ENCODE measurements at regions not wholly inside any gene's neighbourhood (a gene's known extent, or its start where the extent isn't known, plus 50 kb on each side); places are given as distances from the start of the nearest gene placed in this dataset.

- Histone ChIP-seq H3K79me2 (ENCODE audit: control insufficient read depth, insufficient read depth, low read length) (no peaks in the 10 kb centered on the region), H3K27me3 (ENCODE audit: control insufficient read depth in 2 of 2, insufficient read depth in 2 of 2, low read length in 2 of 2) (no peaks in the 10 kb centered on the region), H3K4me2 (ENCODE audit: insufficient read depth, low read length) (no peak overlapping the region), H3K9me3 (replicated peaks; ENCODE audit: control insufficient read depth, insufficient read depth, low read length) (no peaks in the 10 kb centered on the region), H3K27ac (ENCODE audit: insufficient read depth, low read depth, low read length) (no peak overlapping the region), H3K4me3 (replicated peaks in 1 of 3; ENCODE audit: insufficient read depth in 1 of 3, low read depth in 1 of 3, low read length in 3 of 3) (no peak overlapping the region), H3K36me3 (ENCODE audit: control insufficient read depth in 2 of 2, extremely low read depth in 1 of 2, insufficient read depth in 2 of 2, low read length in 2 of 2) (no peaks in the 10 kb centered on the region), H3K4me1 (ENCODE audit: control insufficient read depth, extremely low read depth, insufficient read depth, low read length) (no peaks in the 10 kb centered on the region), H2AFZ (ENCODE audit: low read depth, low read length) (no peak overlapping the region), H4K20me1 (replicated peaks; ENCODE audit: control insufficient read depth, extremely low read depth, insufficient read depth, low read length) (no peaks in the 10 kb centered on the region), H3K9ac (replicated peaks; ENCODE audit: extremely low read depth, insufficient read depth, low read length) (no peak overlapping the region), H3K9me1 (replicated peaks; ENCODE audit: control insufficient read depth, extremely low read depth, insufficient read depth, low read length) (no peaks in the 10 kb centered on the region)
- no TSS peak for BruUV-seq (replicated peaks)
- intact Hi-C loops (cut with micrococcal nuclease) (no loop called here), dilution Hi-C loops (cut with MboI; ENCODE audit: extremely low pct_ligation_motif_present, low sequenced_read_pairs) (no loop called here)
- ChIA-PET CTCF (interaction anchor here (0.5 kb wide), 1 partner anchor 42 kb away, joined by 3 read pairs; no protein-coding TSS in a partner anchor), POLR2A (no interaction called here)
- TF ChIP-seq, protein P1, sequence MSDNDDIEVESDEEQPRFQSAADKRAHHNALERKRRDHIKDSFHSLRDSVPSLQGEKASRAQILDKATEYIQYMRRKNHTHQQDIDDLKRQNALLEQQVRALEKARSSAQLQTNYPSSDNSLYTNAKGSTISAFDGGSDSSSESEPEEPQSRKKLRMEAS (IDR thresholded peaks at IDR 0.05; ENCODE audit: insufficient read depth, insufficient read length) = no peak
- TF ChIP-seq EZH2 (IDR thresholded peaks at IDR 0.05; ENCODE audit: borderline replicate concordance, low read depth, low read length, severe bottlenecking) (no peak), FOS (IDR thresholded peaks at IDR 0.05; ENCODE audit: borderline replicate concordance, insufficient read depth, low read length) (no peak), POLR2A (IDR thresholded peaks at IDR 0.05; ENCODE audit: low read depth, low read length) (no peak), MYC (IDR thresholded peaks at IDR 0.05; ENCODE audit: low read depth, low read length) (no peak), GATA2 (IDR thresholded peaks at IDR 0.05; ENCODE audit: insufficient read depth, insufficient read length, low read depth, low read length) (no peak), JUN (IDR thresholded peaks at IDR 0.05; ENCODE audit: borderline replicate concordance, insufficient read depth, insufficient read length, low read depth) (no peak)
- TF ChIP-seq, protein P2, sequence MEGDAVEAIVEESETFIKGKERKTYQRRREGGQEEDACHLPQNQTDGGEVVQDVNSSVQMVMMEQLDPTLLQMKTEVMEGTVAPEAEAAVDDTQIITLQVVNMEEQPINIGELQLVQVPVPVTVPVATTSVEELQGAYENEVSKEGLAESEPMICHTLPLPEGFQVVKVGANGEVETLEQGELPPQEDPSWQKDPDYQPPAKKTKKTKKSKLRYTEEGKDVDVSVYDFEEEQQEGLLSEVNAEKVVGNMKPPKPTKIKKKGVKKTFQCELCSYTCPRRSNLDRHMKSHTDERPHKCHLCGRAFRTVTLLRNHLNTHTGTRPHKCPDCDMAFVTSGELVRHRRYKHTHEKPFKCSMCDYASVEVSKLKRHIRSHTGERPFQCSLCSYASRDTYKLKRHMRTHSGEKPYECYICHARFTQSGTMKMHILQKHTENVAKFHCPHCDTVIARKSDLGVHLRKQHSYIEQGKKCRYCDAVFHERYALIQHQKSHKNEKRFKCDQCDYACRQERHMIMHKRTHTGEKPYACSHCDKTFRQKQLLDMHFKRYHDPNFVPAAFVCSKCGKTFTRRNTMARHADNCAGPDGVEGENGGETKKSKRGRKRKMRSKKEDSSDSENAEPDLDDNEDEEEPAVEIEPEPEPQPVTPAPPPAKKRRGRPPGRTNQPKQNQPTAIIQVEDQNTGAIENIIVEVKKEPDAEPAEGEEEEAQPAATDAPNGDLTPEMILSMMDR (IDR thresholded peaks at IDR 0.05; ENCODE audit: extremely low read depth in 1 of 2, insufficient read depth in 1 of 2, low read depth in 1 of 2, low read length in 2 of 2) = no peak
- FAIRE-seq (no peak), DNase-seq (ENCODE audit: low read depth, low spot score) (no peak)
These were observed 101.5 kb upstream of the EGR2 start for GRCh38 chr10:62917475-62918238.

All from endothelial cell of umbilical vein (primary cell).